Esophagus squamous epithelium (tissue), 4 donors: ENCODE measurements at regions not wholly inside any gene's neighbourhood (a gene's known extent, or its start where the extent isn't known, plus 50 kb on each side); places are given as distances from the start of the nearest gene placed in this dataset.

Experiments used
- CTCF ChIP-seq, 6 experiments: fragments of 450-650 bp in 4 of 6; fragments of 200-600 bp in 2 of 6; sonication (generic) in 2 of 6; IDR thresholded peaks; one replicate each; pipeline ENCODE4 v1.5.1; 2016 to 2019; ENCODE audit warnings: antibody characterized with exemption in 6 of 6, mild to moderate bottlenecking in 4 of 6, moderate library complexity in 4 of 6
- POLR2A ChIP-seq, 4 donors: fragments of 450-650 bp; IDR thresholded peaks; one replicate each; pipeline ENCODE4 v1.6.1; 2017; ENCODE audit warnings: antibody characterized with exemption in 4 of 4, mild to moderate bottlenecking in 4 of 4, moderate library complexity in 3 of 4

GRCh38 chr9:38337706-38338264, 54.7 kb upstream of the ALDH1B1 start:
- TF ChIP-seq CTCF (IDR thresholded peaks at IDR 0.05) (no peak), POLR2A (IDR thresholded peaks at IDR 0.05) (no peak)
